SHP77 (cell line): ENCODE measurements at regions not wholly inside any gene's neighbourhood (a gene's known extent, or its start where the extent isn't known, plus 50 kb on each side); places are given as distances from the start of the nearest gene placed in this dataset.
"Not testable (repeated sequence)": the region's sequence is repeated elsewhere in the genome, so short reads cannot be mapped to it uniquely, and the experiment has no call there.

Experiments
- DNase-seq, 2 experiments: peaks; one replicate each; lab custom pipeline; 2025; lab: John Stamatoyannopoulos, UW

GRCh38 chr15:92805080-92805690 is 94.9 kb upstream of the CHD2 start:
- DNase-seq = no peak

DNA sequence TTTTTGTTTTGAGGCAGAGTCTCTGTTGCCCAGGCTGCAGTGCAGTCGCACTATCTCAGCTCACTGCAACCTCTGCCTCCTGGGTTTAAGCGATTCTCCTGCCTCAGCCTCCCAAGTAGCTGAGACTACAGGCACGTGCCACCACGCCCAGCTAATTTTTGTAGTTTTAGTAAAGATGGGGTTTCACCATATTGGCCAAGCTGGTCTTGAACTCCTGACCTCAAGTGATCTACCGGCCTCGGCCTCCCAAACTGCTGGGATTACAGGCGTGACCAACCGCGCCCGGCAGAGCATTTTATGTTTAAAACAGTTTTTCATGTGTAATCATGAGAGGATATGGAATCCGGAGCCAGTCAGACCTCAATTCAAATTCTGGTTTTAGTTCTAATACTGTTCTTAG is 94.0 kb upstream of the CHD2 start:
- DNase-seq = not testable (repeated sequence)

GRCh38 chr15:92806763-92807162 is 93.4 kb upstream of the CHD2 start:
- no peak for DNase-seq

- peak in 1 of 2 experiments; percentile 21 for DNase-seq
Measured at GRCh38 chr15:92807971-92808571, 92.1 kb upstream of the CHD2 start.

DNA sequence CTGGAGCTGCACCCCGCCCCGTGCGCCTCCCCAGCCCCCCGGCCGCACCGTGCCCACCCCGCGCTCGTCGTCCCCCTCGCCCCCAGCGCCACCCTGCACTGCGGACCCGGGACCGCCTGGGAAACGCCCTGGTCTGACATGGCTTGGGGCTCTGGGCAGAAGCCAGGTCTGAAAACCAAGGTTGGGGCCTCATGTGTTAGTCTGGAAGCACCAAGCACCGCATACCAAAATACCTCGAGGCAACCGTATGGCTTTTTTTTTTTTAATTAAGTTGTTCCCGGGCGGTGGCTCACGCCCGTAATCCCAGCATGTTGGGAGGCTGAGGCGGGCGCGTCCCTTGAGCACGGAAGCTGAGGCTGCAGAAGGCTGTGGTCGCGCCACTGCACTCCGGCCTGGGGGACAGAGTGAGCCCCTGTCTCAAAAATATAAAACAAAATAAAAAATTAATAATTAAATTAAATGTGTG is 91.5 kb upstream of the CHD2 start:
- DNase-seq = peak in 1 of 2 experiments; percentile 51

- DNase-seq = peak; percentile 90 to 96
Measured at GRCh38 chr15:92809064-92809879, 90.9 kb upstream of the CHD2 start.

DNA sequence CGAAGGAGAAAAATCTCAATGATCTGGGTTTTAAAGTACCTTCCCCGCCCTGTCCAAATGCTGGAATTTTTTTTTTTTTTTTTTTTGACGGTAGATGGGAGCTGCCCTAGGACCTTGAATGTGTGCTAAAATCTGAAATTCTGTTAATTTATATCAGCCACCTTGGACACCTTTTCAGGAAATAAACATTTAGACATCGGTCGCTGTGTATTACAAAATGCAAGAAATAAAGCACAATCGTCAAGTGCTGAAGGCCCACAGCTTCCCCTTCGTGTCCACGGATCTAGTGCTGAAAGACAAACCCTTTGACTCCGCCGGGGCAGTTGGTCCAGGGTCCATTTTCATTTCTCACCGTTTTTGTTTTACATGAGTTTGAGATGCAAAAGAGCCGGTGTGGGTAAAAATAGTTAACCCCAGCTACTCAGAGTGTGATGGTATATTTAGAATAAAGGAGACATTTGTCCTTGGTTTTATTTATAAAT is 90.2 kb upstream of the CHD2 start:
- DNase-seq = peak; percentile 23 to 37

DNA sequence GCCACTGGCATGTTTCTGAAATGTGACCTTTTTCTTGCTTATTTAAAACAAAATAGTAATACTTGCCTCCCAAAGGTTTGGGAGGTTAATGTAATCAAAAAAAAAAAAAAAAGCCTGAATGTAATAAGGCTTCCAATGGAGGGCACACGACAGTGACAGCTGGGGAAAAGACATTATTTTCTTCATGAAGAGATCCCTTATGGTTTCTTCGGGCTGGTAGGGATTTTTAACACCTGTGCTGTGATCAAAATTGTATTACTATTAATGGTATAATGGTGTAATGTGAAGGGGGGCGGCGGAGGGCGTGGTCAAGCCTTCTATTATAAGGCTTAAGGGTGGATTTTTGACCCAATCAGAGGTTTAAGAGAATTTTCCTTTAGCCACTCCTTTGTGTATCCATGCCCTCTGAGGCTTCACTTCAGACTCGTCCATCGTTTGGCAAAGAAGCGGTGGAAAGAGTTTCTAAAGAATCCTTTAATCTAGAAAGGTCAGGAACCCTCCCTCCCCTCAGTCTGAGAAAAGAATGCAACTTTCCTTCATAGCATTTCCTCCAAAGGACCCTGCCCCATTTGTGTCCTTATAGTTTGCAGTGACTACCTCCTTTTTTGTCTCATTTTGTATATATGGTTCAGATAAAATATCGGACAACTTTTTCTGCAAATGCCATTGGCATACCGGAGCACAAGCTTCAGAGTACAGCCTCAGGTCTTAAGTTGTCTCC is 89.5 kb upstream of the CHD2 start:
- peak; percentile 79 to 82 for DNase-seq

DNA sequence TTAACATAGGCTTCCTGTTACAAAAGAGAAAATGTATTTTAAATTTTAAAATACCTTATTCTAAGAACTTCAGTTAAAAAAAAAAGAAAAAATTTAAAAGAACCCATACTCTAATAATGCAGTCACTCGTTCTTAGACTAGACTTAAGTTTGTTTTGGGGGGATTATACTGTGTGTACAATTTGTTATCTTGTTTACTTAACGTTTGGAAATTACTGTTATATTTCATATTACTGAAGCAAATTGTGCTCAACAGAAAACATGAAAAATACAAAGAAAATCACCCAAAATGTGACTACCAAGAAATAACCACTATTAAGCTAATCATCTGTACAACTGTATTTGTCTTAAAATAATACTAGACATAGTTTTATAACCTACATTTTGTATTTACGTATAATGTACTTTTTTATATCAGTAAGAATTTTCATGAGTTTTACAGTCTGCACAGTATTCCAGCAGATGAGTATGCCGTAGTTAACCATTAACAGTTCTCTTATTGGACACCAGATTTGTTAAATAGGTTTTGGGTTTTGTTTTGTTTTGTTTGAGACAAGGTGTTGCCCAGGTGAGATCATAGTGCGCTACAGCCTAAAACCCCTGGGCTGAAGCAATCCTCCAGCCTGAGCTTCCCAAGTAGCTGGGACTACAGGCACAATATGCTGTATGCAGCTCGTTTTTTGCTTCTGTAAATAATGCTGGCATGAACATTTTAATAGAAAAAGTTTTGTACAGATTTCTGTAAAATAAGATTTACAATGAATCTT is 88.8 kb upstream of the CHD2 start:
- peak; percentile 17 to 27 for DNase-seq

DNA sequence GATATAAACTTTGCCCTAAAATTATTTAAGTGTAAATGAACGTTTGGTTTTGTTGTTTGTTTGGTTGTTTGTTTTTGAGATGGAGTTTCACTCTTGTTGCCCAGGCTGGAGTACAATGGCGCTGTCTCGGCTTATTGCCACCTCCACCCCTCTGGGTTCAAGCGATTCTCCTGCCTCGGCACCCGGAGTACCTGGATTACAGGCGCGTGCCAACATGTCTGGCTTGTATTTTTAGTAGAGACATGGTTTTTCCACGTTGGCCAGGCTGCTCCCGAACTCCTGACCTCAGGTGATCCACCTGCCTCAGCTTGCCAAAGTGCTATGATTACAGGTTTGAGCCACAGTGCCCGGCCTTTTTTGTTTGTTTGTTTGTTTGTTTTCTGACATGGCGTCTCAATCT is 87.9 kb upstream of the CHD2 start:
- no peak for DNase-seq

DNA sequence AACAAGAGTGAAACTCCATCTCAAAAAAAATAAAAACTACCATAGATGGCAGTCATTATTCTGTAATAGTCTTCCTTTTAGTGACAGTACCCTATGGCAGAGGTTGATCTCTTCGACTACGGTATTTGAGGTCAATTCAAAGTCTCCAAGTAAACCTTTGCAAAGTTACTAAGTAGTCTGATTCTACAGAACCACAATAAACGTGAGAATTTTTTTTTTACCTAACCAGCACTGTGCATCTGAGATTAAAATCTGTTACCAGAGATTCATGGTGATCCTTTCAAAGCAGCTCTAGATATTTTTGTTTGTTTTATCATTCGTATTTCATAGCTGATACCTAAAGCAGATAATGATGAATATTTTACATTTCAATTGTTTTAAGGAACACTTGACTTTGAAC is 86.6 kb upstream of the CHD2 start:
- DNase-seq = no peak

GRCh38 chr15:92817339-92817886 is 82.7 kb upstream of the CHD2 start:
- no peak for DNase-seq

DNA sequence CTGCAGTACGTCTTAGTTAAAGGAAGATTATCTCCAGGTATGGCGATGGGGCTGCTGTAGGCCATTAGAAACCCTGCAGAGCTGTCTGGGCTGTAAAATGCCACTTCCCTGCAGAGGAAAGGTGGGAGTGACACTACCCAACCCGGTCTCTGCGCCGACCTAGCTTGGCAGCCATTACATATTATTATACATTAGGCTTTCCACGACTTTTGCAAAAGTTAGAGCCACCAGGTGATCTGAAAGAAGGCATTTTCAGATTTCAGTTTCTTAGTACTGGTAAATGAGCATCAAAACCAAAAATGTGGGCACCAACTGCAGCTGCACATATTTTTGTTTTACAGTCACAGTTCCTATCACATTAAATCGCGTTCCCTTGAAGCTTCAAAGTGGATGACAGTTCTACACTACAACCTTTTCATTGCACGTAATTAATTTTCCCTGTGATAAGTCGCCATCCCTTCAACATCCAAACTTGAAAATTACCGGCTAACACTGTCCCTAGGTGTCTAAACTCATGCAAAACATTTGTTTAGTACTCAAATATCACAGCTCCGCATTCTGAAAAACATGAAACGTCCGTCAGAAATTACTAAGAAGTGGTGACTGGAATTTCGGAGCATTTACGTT is 81.4 kb upstream of the CHD2 start:
- peak; percentile 21 to 57 for DNase-seq

- peak; percentile 41 to 54 for DNase-seq
Measured at GRCh38 chr15:92819278-92820235, 80.6 kb upstream of the CHD2 start.

DNA sequence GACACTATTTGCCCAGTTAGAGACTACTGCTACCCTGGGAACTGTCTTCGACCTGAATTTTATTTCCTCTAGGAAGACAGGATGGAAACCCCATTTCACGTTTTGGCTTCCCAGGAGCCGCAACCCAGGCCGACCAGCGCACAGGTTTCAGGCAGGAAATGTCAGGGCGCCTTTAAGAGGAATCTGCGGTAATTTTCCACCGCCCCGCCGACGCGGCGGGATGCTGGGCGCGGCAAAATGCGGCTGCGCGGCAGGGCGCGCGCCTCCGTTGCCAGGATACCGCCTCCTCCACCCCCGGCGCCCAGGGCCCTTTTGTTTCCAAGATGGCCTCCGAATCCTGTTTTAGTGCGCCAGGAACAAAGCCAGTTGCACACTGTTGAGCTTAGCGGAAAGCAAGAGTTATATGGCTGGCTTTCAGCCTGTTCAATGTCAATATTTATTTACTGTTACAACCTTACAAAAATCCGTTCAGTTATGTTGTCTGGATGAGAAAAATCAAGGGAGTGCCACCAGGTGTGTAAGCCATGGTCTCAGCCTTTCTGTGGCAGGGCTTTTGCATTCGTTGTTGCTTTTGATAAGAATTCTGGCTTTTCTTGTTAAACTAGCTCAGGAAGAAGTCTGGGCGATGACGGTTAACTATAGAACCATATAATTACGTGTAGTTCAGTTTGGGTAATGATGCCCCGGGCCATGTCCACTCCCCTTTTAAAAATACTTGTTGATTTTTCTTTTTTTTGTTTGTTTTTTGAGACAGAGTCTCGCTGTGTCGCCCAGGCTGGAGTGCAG is 79.7 kb upstream of the CHD2 start:
- peak; percentile 92 to 93 for DNase-seq

- DNase-seq = no peak
Measured at GRCh38 chr15:92821491-92822116, 78.5 kb upstream of the CHD2 start.

DNA sequence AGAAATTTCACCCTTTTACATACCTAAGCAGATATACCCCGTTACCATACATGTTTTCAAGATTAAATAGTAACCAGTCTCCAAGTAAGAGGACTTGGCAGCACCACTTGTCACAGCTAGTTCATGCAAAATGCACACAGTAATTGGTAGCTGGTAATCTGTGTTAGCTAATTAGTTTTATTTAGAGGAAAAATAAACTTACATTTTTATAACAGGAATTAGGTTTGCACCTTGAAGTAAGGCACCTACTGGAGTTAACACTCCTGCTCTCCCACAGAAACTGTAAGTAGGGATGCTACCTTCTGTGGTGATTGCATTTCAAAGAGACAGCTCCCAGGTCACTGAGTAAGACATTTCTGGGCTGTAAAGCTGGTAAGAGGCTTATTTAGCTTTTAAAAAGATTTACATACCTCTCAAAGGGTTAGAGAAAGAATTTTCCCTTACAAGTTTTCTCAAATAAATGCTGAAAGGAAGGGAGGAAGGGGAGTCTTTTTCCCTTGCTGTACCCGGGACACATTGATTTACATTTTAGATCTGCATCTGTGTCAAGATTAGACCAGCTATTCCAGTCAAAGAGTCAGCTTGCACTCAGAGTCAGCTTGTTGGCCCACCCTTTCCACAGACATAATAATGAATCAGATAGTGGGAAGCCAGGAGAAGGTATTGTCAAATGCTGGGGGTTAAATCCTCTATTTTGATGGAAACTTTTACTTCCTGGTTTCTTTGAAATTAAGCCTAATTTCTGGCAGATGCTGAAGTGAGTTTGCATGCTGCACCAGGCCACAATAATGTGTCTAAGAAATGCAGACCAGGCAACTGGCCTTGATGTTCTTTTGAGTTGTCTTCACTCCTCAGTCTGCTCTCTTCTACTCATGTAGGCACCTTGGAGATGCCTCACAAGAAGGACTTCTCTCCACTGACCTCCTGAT is 77.6 kb upstream of the CHD2 start:
- no peak for DNase-seq
